ENCODE measurements at regions not wholly inside any gene's neighbourhood (a gene's known extent, or its start where the extent isn't known, plus 50 kb on each side); places are given as distances from the start of the nearest gene placed in this dataset.

GRCh38 chr13:104580931-104581330 lies 1514.7 kb upstream of the SLC10A2 start:
- no peak for TF ChIP-seq CTCF (IDR thresholded peaks at IDR 0.05)
- no peak for TF ChIP-seq POLR2A (IDR thresholded peaks at IDR 0.05)
